ENCODE measurements at regions not wholly inside any gene's neighbourhood (a gene's known extent, or its start where the extent isn't known, plus 50 kb on each side); places are given as distances from the start of the nearest gene placed in this dataset.

GRCh38 chr3:16808393-16809107 lies 76.2 kb upstream of the PLCL2 start:
- 100% methylated on average over 2 to 3 of the region's 3 CpGs for WGBS, 2 experiments (ENCODE audit: insufficient coverage in 2 of 2)
- no peaks in the 10 kb centered on the region for H3K36me3 ChIP-seq (ENCODE audit: control insufficient read depth, insufficient read depth, low read length)
- H3K9me3 ChIP-seq (ENCODE audit: control insufficient read depth, low read length) = no peaks in the 10 kb centered on the region
- H3K4me1 ChIP-seq (ENCODE audit: control insufficient read depth, insufficient read depth, low read length, poor library complexity, severe bottlenecking) = no peaks in the 10 kb centered on the region
- no peak overlapping the region for H3K4me3 ChIP-seq (ENCODE audit: extremely low read depth, insufficient read depth, low read length, poor library complexity, severe bottlenecking)
- H3K27ac ChIP-seq (ENCODE audit: low read depth, low read length, severe bottlenecking) = no peak overlapping the region

DNA sequence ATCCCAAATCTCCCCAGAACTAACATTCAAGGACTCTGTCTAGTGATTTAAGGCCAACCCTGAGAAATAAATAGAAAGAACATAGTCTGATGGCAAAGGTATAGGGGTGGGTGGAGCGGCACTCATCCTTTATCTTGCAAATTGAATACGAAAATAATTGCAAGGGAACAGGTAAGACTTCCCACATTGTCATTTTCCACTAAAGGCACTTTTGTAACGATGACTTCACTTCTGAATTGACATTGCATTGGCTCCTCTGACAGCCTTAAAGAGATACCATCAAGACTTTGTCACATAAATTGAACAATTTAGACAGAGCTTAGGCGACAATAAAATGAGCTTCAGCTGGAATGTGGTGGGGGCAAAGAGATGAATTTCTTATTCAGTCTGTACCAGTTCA lies 75.3 kb upstream of the PLCL2 start:
- Histone ChIP-seq H3K27ac (ENCODE audit: low read depth, low read length, severe bottlenecking) (no peak overlapping the region), H3K4me3 (ENCODE audit: extremely low read depth, insufficient read depth, low read length, poor library complexity, severe bottlenecking) (no peak overlapping the region), H3K4me1 (ENCODE audit: control insufficient read depth, insufficient read depth, low read length, poor library complexity, severe bottlenecking) (no peaks in the 10 kb centered on the region), H3K9me3 (ENCODE audit: control insufficient read depth, low read length) (no peaks in the 10 kb centered on the region), H3K36me3 (ENCODE audit: control insufficient read depth, insufficient read depth, low read length) (no peaks in the 10 kb centered on the region)
- 78 to 90% methylated on average over 2 to 3 of the region's 4 CpGs for WGBS, 2 experiments (ENCODE audit: insufficient coverage in 2 of 2)

DNA sequence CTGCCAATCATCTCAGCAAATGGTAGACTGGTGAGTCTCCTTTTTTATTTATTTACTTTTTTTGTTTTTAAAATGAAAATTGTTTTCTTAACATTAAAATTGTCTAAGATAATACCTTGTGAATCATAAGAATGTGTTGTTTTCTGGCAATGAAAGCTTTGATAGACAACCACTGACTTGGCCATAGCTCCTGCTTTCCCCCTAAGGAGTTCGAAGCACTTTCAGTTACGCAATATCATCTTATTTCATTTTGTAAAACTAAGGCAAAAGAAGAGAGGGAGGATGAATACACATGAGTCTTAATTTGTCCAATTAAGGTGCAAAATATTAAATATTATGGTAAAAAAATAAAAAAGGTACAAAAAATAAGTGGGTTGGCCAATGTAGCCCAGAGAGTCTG lies 74.8 kb upstream of the PLCL2 start:
- Histone ChIP-seq H3K4me3 (ENCODE audit: extremely low read depth, insufficient read depth, low read length, poor library complexity, severe bottlenecking) (no peak overlapping the region), H3K27ac (ENCODE audit: low read depth, low read length, severe bottlenecking) (no peak overlapping the region)

GRCh38 chr3:16810593-16811367 lies 74.0 kb upstream of the PLCL2 start:
- Histone ChIP-seq H3K27ac (ENCODE audit: low read depth, low read length, severe bottlenecking) (no peak overlapping the region), H3K9me3 (ENCODE audit: control insufficient read depth, low read length) (no peaks in the 10 kb centered on the region), H3K36me3 (ENCODE audit: control insufficient read depth, insufficient read depth, low read length) (no peaks in the 10 kb centered on the region), H3K4me3 (ENCODE audit: extremely low read depth, insufficient read depth, low read length, poor library complexity, severe bottlenecking) (no peak overlapping the region), H3K4me1 (ENCODE audit: control insufficient read depth, insufficient read depth, low read length, poor library complexity, severe bottlenecking) (no peaks in the 10 kb centered on the region)
- 68 to 78% methylated on average over 4 to 7 of the region's 7 CpGs for WGBS, 2 experiments (ENCODE audit: insufficient coverage in 2 of 2)

More for the DNA sequence above, 74.8 kb upstream of the PLCL2 start:
- Histone ChIP-seq H3K4me1 (ENCODE audit: control insufficient read depth, insufficient read depth, low read length, poor library complexity, severe bottlenecking) (no peaks in the 10 kb centered on the region), H3K9me3 (ENCODE audit: control insufficient read depth, low read length) (no peaks in the 10 kb centered on the region), H3K36me3 (ENCODE audit: control insufficient read depth, insufficient read depth, low read length) (no peaks in the 10 kb centered on the region)
- no CpG with 5 or more reads among the region's 2 CpGs for WGBS, 2 experiments (ENCODE audit: insufficient coverage in 2 of 2)

DNA sequence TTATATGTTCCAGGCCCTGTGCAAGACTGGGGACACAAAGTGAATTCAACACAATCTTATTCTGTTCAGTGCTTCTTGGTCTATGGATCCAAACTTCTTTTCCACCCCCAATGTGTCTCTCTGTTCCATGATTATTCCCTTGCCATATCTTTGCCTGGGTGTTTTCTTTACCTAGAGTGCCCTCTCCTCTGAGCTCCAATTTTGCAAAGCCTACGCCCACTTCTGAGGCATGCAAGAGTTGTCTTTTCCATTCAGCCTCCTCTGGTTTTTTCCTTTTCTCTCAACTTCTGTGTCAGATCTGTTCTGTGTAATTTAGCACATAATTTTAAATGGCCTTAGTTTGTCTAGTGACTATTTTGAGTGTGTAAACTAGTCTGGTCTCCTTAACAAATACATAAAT lies 72.8 kb upstream of the PLCL2 start:
- H3K9me3 ChIP-seq (ENCODE audit: control insufficient read depth, low read length) = no peaks in the 10 kb centered on the region
- H3K27ac ChIP-seq (ENCODE audit: low read depth, low read length, severe bottlenecking) = no peak overlapping the region
- no peak overlapping the region for H3K4me3 ChIP-seq (ENCODE audit: extremely low read depth, insufficient read depth, low read length, poor library complexity, severe bottlenecking)
- WGBS, 2 experiments (ENCODE audit: insufficient coverage in 2 of 2) = 100% methylated on average over 1 of the region's 1 CpG
- H3K36me3 ChIP-seq (ENCODE audit: control insufficient read depth, insufficient read depth, low read length) = no peaks in the 10 kb centered on the region
- H3K4me1 ChIP-seq (ENCODE audit: control insufficient read depth, insufficient read depth, low read length, poor library complexity, severe bottlenecking) = no peaks in the 10 kb centered on the region

- no peaks in the 10 kb centered on the region for H3K9me3 ChIP-seq (ENCODE audit: control insufficient read depth, low read length)
- H3K4me1 ChIP-seq (ENCODE audit: control insufficient read depth, insufficient read depth, low read length, poor library complexity, severe bottlenecking) = no peaks in the 10 kb centered on the region
- no peaks in the 10 kb centered on the region for H3K36me3 ChIP-seq (ENCODE audit: control insufficient read depth, insufficient read depth, low read length)
- H3K4me3 ChIP-seq (ENCODE audit: extremely low read depth, insufficient read depth, low read length, poor library complexity, severe bottlenecking) = no peak overlapping the region
- H3K27ac ChIP-seq (ENCODE audit: low read depth, low read length, severe bottlenecking) = no peak overlapping the region
Observed at GRCh38 chr3:16813336-16813735, 71.4 kb upstream of the PLCL2 start.

GRCh38 chr3:16816048-16816780 lies 68.5 kb upstream of the PLCL2 start:
- WGBS, 2 experiments (ENCODE audit: insufficient coverage in 2 of 2) = 83 to 92% methylated on average over 3 of the region's 4 CpGs
- Histone ChIP-seq H3K4me3 (ENCODE audit: extremely low read depth, insufficient read depth, low read length, poor library complexity, severe bottlenecking) (no peak overlapping the region), H3K4me1 (ENCODE audit: control insufficient read depth, insufficient read depth, low read length, poor library complexity, severe bottlenecking) (no peaks in the 10 kb centered on the region), H3K9me3 (ENCODE audit: control insufficient read depth, low read length) (no peaks in the 10 kb centered on the region), H3K36me3 (ENCODE audit: control insufficient read depth, insufficient read depth, low read length) (no peaks in the 10 kb centered on the region), H3K27ac (ENCODE audit: low read depth, low read length, severe bottlenecking) (no peak overlapping the region)

GRCh38 chr3:16817197-16817596 lies 67.6 kb upstream of the PLCL2 start:
- no peaks in the 10 kb centered on the region for H3K4me1 ChIP-seq (ENCODE audit: control insufficient read depth, insufficient read depth, low read length, poor library complexity, severe bottlenecking)
- no peak overlapping the region for H3K4me3 ChIP-seq (ENCODE audit: extremely low read depth, insufficient read depth, low read length, poor library complexity, severe bottlenecking)
- H3K36me3 ChIP-seq (ENCODE audit: control insufficient read depth, insufficient read depth, low read length) = no peaks in the 10 kb centered on the region
- no CpG with 5 or more reads among the region's 2 CpGs for WGBS, 2 experiments (ENCODE audit: insufficient coverage in 2 of 2)
- H3K9me3 ChIP-seq (ENCODE audit: control insufficient read depth, low read length) = no peaks in the 10 kb centered on the region
- H3K27ac ChIP-seq (ENCODE audit: low read depth, low read length, severe bottlenecking) = no peak overlapping the region

- Histone ChIP-seq H3K27ac (ENCODE audit: low read depth, low read length, severe bottlenecking) (no peak overlapping the region), H3K9me3 (ENCODE audit: control insufficient read depth, low read length) (no peaks in the 10 kb centered on the region), H3K4me1 (ENCODE audit: control insufficient read depth, insufficient read depth, low read length, poor library complexity, severe bottlenecking) (no peaks in the 10 kb centered on the region), H3K4me3 (ENCODE audit: extremely low read depth, insufficient read depth, low read length, poor library complexity, severe bottlenecking) (no peak overlapping the region), H3K36me3 (ENCODE audit: control insufficient read depth, insufficient read depth, low read length) (no peaks in the 10 kb centered on the region)
- WGBS, 2 experiments (ENCODE audit: insufficient coverage in 2 of 2) = 60 to 100% methylated on average over 1 to 2 of the region's 4 CpGs
Observed at GRCh38 chr3:16818194-16818593, 66.6 kb upstream of the PLCL2 start.

- 86 to 100% methylated on average over 1 of the region's 1 CpG for WGBS, 2 experiments (ENCODE audit: insufficient coverage in 2 of 2)
- Histone ChIP-seq H3K9me3 (ENCODE audit: control insufficient read depth, low read length) (no peaks in the 10 kb centered on the region), H3K4me1 (ENCODE audit: control insufficient read depth, insufficient read depth, low read length, poor library complexity, severe bottlenecking) (no peaks in the 10 kb centered on the region), H3K4me3 (ENCODE audit: extremely low read depth, insufficient read depth, low read length, poor library complexity, severe bottlenecking) (no peak overlapping the region), H3K27ac (ENCODE audit: low read depth, low read length, severe bottlenecking) (no peak overlapping the region), H3K36me3 (ENCODE audit: control insufficient read depth, insufficient read depth, low read length) (no peaks in the 10 kb centered on the region)
Observed at GRCh38 chr3:16818945-16819344, 65.8 kb upstream of the PLCL2 start.

DNA sequence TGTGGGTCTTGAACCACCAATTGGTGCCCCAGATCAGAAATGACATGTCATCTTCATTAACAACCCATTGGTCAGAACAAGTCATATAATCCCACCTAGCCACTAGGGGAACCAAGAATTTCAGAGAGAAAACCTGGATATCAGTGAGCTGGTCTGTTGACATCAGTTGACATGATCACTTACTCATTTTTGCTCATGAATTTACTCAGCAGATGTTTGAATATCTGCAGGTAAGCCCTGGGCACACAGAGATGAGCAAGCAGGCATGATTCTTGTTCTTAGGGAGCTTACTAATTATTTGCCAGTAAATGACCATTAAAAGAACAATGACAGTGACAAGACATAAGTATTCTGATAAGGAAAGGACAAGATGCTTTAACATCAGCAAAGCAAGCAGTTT lies 64.3 kb upstream of the PLCL2 start:
- H3K4me3 ChIP-seq (ENCODE audit: extremely low read depth, insufficient read depth, low read length, poor library complexity, severe bottlenecking) = no peak overlapping the region
- H3K36me3 ChIP-seq (ENCODE audit: control insufficient read depth, insufficient read depth, low read length) = no peaks in the 10 kb centered on the region
- no peaks in the 10 kb centered on the region for H3K9me3 ChIP-seq (ENCODE audit: control insufficient read depth, low read length)
- no peaks in the 10 kb centered on the region for H3K4me1 ChIP-seq (ENCODE audit: control insufficient read depth, insufficient read depth, low read length, poor library complexity, severe bottlenecking)
- no peak overlapping the region for H3K27ac ChIP-seq (ENCODE audit: low read depth, low read length, severe bottlenecking)

All from mesodermal cell (in vitro differentiated cells).